GM12872 (cell line): ENCODE measurements at regions not wholly inside any gene's neighbourhood (a gene's known extent, or its start where the extent isn't known, plus 50 kb on each side); places are given as distances from the start of the nearest gene placed in this dataset.

Experiments
- CTCF ChIP-seq: IDR thresholded peaks from 3 replicates; pipeline ENCODE4 v1.5.1; 2011; ENCODE audit warnings: low read depth, mild to moderate bottlenecking, low read length, moderate library complexity; ENCODE audit not compliant: insufficient read depth

GRCh38 chr6:168971549-168971948 is 282.1 kb downstream of the THBS2 start:
- TF ChIP-seq CTCF, result no peak

- TF ChIP-seq CTCF, result no peak
These were observed 284.8 kb downstream of the THBS2 start for GRCh38 chr6:168968801-168969200.

GRCh38 chr6:168968228-168968627 is 285.4 kb downstream of the THBS2 start:
- no peak for TF ChIP-seq CTCF

- no peak for TF ChIP-seq CTCF
These were observed 286.2 kb downstream of the THBS2 start for GRCh38 chr6:168967281-168967925.

GRCh38 chr6:168964138-168964835 is 289.4 kb downstream of the THBS2 start:
- no peak for TF ChIP-seq CTCF

- TF ChIP-seq CTCF, result no peak
These were observed 290.8 kb downstream of the THBS2 start for GRCh38 chr6:168962886-168963285.

GRCh38 chr6:168961264-168961656 is 292.4 kb downstream of the THBS2 start:
- TF ChIP-seq CTCF, result no peak
